ENCODE measurements at regions not wholly inside any gene's neighbourhood (a gene's known extent, or its start where the extent isn't known, plus 50 kb on each side); places are given as distances from the start of the nearest gene placed in this dataset.

- TF ChIP-seq, protein P1, sequence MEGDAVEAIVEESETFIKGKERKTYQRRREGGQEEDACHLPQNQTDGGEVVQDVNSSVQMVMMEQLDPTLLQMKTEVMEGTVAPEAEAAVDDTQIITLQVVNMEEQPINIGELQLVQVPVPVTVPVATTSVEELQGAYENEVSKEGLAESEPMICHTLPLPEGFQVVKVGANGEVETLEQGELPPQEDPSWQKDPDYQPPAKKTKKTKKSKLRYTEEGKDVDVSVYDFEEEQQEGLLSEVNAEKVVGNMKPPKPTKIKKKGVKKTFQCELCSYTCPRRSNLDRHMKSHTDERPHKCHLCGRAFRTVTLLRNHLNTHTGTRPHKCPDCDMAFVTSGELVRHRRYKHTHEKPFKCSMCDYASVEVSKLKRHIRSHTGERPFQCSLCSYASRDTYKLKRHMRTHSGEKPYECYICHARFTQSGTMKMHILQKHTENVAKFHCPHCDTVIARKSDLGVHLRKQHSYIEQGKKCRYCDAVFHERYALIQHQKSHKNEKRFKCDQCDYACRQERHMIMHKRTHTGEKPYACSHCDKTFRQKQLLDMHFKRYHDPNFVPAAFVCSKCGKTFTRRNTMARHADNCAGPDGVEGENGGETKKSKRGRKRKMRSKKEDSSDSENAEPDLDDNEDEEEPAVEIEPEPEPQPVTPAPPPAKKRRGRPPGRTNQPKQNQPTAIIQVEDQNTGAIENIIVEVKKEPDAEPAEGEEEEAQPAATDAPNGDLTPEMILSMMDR (IDR thresholded peaks at IDR 0.05; ENCODE audit: insufficient read depth, low read length, poor library complexity, severe bottlenecking): no peak
- no peak for TF ChIP-seq EZH2phosphoT487 (conservative IDR thresholded peaks at IDR 0.05; ENCODE audit: low read length)
Measured at GRCh38 chr1:60411591-60411990, 338.0 kb upstream of the C1orf87 start.

Measured in SU-DHL-6 (cell line).